SK-N-SH (cell line): ENCODE measurements at regions not wholly inside any gene's neighbourhood (a gene's known extent, or its start where the extent isn't known, plus 50 kb on each side); places are given as distances from the start of the nearest gene placed in this dataset.

Experiments used
- CTCF ChIA-PET: fragments of 300-600, 350-600 bp; formaldehyde crosslinking; extraction: SDS; loops from one replicate; lab custom pipeline; 2021; lab: Yijun Ruan, JAX
- POLR2A ChIA-PET: fragments of 350-600 bp; sonication (Branson Sonifier 250); formaldehyde crosslinking; extraction: SDS; loops from one replicate; lab custom pipeline; 2020; ENCODE audit warnings: antibody characterized with exemption, inconsistent platforms; lab: Yijun Ruan, JAX
- DNase-seq: peaks from one replicate; pipeline ENCODE4 v3.0.0; 2012
- H2AFZ ChIP-seq: fragments of 200-600 bp; sonication (generic); 2 replicates; pipeline ENCODE4 v1.8.1; 2016; ENCODE audit warnings: antibody characterized with exemption, mild to moderate bottlenecking, low read depth
- H3F3A ChIP-seq: fragments of 200-600 bp; sonication (generic); replicated peaks from 2 replicates; pipeline ENCODE3; 2016; ENCODE audit warnings: antibody characterized with exemption, mild to moderate bottlenecking; ENCODE audit not compliant: insufficient read depth
- H3K27ac ChIP-seq, 2 experiments: fragments of 200-500 bp in 1 of 2; fragments of 200-600 bp in 1 of 2; sonication (Bioruptor generic) in 1 of 2; sonication (generic), shearing (Covaris generic) in 1 of 2; 2 replicates each; pipeline versions ENCODE4 v1.5.1 to v1.6.1; 2014 to 2016; ENCODE audit warnings: low read depth in 2 of 2, inconsistent platforms in 1 of 2, low read length in 1 of 2, mild to moderate bottlenecking in 1 of 2, mixed read lengths in 1 of 2
- H3K27me3 ChIP-seq: fragments of 200-600 bp; sonication (generic), shearing (Covaris generic); 2 replicates; pipeline ENCODE4 v1.6.1; 2016; ENCODE audit warnings: mixed run types; ENCODE audit not compliant: insufficient read depth
- H3K36me3 ChIP-seq, 2 experiments: fragments of 200-500 bp in 1 of 2; fragments of 200-600 bp in 1 of 2; sonication (Bioruptor generic) in 1 of 2; sonication (generic) in 1 of 2; replicated peaks in 1 of 2; 2 replicates each; pipeline versions ENCODE3 to v1.5.1; 2014 to 2016; ENCODE audit warnings: low read length in 1 of 2, mild to moderate bottlenecking in 1 of 2; ENCODE audit not compliant: insufficient read depth in 2 of 2, control insufficient read depth in 1 of 2
- H3K4me1 ChIP-seq, 2 experiments: fragments of 200-500 bp in 1 of 2; fragments of 200-600 bp in 1 of 2; sonication (Bioruptor generic) in 1 of 2; sonication (generic), shearing (Covaris generic) in 1 of 2; 2 replicates each; pipeline versions ENCODE4 v1.5.1 to v1.6.1; 2014 to 2016; ENCODE audit warnings: low read depth in 1 of 2, low read length in 1 of 2, mixed run types in 1 of 2; ENCODE audit not compliant: insufficient read depth in 2 of 2, control insufficient read depth in 1 of 2
- H3K4me2 ChIP-seq: fragments of 200-600 bp; sonication (generic), shearing (Covaris generic); 2 replicates; pipeline ENCODE4 v1.6.1; 2017; ENCODE audit warnings: mixed run types
- H3K4me3 ChIP-seq, 2 experiments: fragments of 200-500 bp in 1 of 2; fragments of 200-600 bp in 1 of 2; sonication (Bioruptor generic) in 1 of 2; sonication (generic), shearing (Covaris generic) in 1 of 2; 2 replicates each; pipeline versions ENCODE4 v1.5.1 to v1.8.1; 2014 to 2016; ENCODE audit warnings: low read depth in 2 of 2, inconsistent platforms in 1 of 2, low read length in 1 of 2, mild to moderate bottlenecking in 1 of 2, mixed read lengths in 1 of 2, moderate library complexity in 1 of 2
- H3K79me2 ChIP-seq: fragments of 200-600 bp; sonication (generic); 2 replicates; pipeline ENCODE4 v1.8.1; 2017; ENCODE audit warnings: mild to moderate bottlenecking; ENCODE audit not compliant: insufficient read depth
- H3K9ac ChIP-seq: fragments of 200-600 bp; sonication (generic); 2 replicates; pipeline ENCODE4 v1.6.1; 2017; ENCODE audit warnings: mixed run types
- H3K9me2 ChIP-seq: fragments of 200-600 bp; sonication (generic); 2 replicates; pipeline ENCODE4 v1.6.1; 2017; ENCODE audit warnings: mixed run types
- H3K9me3 ChIP-seq: fragments of 200-600 bp; sonication (generic); 2 replicates; pipeline ENCODE4 v1.6.1; 2017; ENCODE audit warnings: mixed run types, mild to moderate bottlenecking, moderate library complexity
- H4K20me1 ChIP-seq: fragments of 200-600 bp; sonication (generic); 2 replicates; pipeline ENCODE4 v1.6.1; 2017; ENCODE audit warnings: mild to moderate bottlenecking, mixed run types; ENCODE audit not compliant: insufficient read depth
- CTCF ChIP-seq: fragments of 200-600 bp; sonication (generic); IDR thresholded peaks from 2 replicates; pipeline ENCODE4 v1.6.1; 2017; ENCODE audit warnings: antibody characterized with exemption, mild to moderate bottlenecking, moderate library complexity
- ELF1 ChIP-seq: IDR thresholded peaks from 2 replicates; pipeline ENCODE4 v1.4.0; 2012
- EP300 ChIP-seq, 2 experiments: IDR thresholded peaks; 2 replicates each; pipeline versions ENCODE4 v1.4.0 to v1.6.1; 2012; ENCODE audit warnings: borderline replicate concordance in 1 of 2, low read depth in 1 of 2, low read length in 1 of 2
- EZH2phosphoT487 ChIP-seq: fragments of 200-600 bp; sonication (generic); IDR thresholded peaks from 2 replicates; pipeline ENCODE4 v1.6.1; 2017; ENCODE audit warnings: low read depth, mixed run types, mild to moderate bottlenecking, antibody characterized with exemption, moderate library complexity, borderline replicate concordance
- FOSL2 ChIP-seq: IDR thresholded peaks from 2 replicates; pipeline ENCODE4 v1.4.0; 2012; ENCODE audit warnings: low read depth, mild to moderate bottlenecking, moderate library complexity, borderline replicate concordance
- FOXJ3 ChIP-seq: sonication (generic); formaldehyde crosslinking; IDR thresholded peaks from 2 replicates; pipeline ENCODE4 v1.5.1; 2020; ENCODE audit warnings: mild to moderate bottlenecking, missing genetic modification reagents
- GABPA ChIP-seq: IDR thresholded peaks from 2 replicates; pipeline ENCODE4 v1.4.0; 2012; ENCODE audit warnings: low read depth, mild to moderate bottlenecking
- GATA2 ChIP-seq: sonication (generic); formaldehyde crosslinking; IDR thresholded peaks from 2 replicates; pipeline ENCODE4 v1.5.0; 2020; ENCODE audit warnings: mild to moderate bottlenecking, missing genetic modification reagents
- JUND ChIP-seq: IDR thresholded peaks from 2 replicates; pipeline ENCODE4 v1.4.0; 2012
- MEF2A ChIP-seq: IDR thresholded peaks from 2 replicates; pipeline ENCODE4 v1.4.0; 2012; ENCODE audit warnings: low read depth, borderline replicate concordance
- NRF1 ChIP-seq: IDR thresholded peaks from 2 replicates; pipeline ENCODE4 v1.6.1; 2012; ENCODE audit warnings: low read depth, mild to moderate bottlenecking, low read length
- POLR2AphosphoS5 ChIP-seq: IDR thresholded peaks from 2 replicates; pipeline ENCODE4 v1.6.1; 2012; ENCODE audit warnings: low read depth, low read length
- RAD21 ChIP-seq: IDR thresholded peaks from 2 replicates; pipeline ENCODE4 v1.6.1; 2012; ENCODE audit warnings: mild to moderate bottlenecking, low read length
- RCOR1 ChIP-seq: fragments of 150-350 bp; IDR thresholded peaks from 2 replicates; pipeline ENCODE4 v1.6.1; 2017; ENCODE audit warnings: antibody characterized with exemption, low read length
- RXRA ChIP-seq: IDR thresholded peaks from 2 replicates; pipeline ENCODE4 v1.4.0; 2012; ENCODE audit warnings: low read depth, mild to moderate bottlenecking, borderline replicate concordance
- TAF1 ChIP-seq: IDR thresholded peaks from 2 replicates; pipeline ENCODE4 v1.6.1; 2012; ENCODE audit warnings: low read depth, mild to moderate bottlenecking, low read length, moderate library complexity, borderline replicate concordance
- TCF12 ChIP-seq: IDR thresholded peaks from 2 replicates; pipeline ENCODE4 v1.4.0; 2012
- USF1 ChIP-seq: IDR thresholded peaks from 2 replicates; pipeline ENCODE4 v1.4.0; 2012; ENCODE audit warnings: low read depth, borderline replicate concordance
- USF2 ChIP-seq: fragments of 150-350 bp; IDR thresholded peaks from 2 replicates; pipeline ENCODE4 v1.6.1; 2017; ENCODE audit warnings: antibody characterized with exemption, low read length, low read depth, borderline replicate concordance
- WGBS: methylation state at CpG from one replicate; pipeline ENCODE4 v1.1.6; 2017; ENCODE audit warnings: low lambda C conversion rate; 5-methylcytosine and 5-hydroxymethylcytosine counted together
- TF ChIP-seq, protein P1 (sequence below): IDR thresholded peaks from 2 replicates; pipeline ENCODE4 v1.4.0; 2012; ENCODE audit warnings: low read depth, borderline replicate concordance
- TF ChIP-seq, protein P2 (sequence below): IDR thresholded peaks from 2 replicates; pipeline ENCODE4; 2012

GRCh38 chr3:35392187-35392586 is 247.1 kb upstream of the ARPP21 start:
- TF ChIP-seq ELF1: no peak
- no peak for TF ChIP-seq MEF2A
- no peak for TF ChIP-seq POLR2AphosphoS5
- no peak for TF ChIP-seq RCOR1
- no peak for TF ChIP-seq CTCF
- TF ChIP-seq TAF1: no peak
- TF ChIP-seq, protein P1, sequence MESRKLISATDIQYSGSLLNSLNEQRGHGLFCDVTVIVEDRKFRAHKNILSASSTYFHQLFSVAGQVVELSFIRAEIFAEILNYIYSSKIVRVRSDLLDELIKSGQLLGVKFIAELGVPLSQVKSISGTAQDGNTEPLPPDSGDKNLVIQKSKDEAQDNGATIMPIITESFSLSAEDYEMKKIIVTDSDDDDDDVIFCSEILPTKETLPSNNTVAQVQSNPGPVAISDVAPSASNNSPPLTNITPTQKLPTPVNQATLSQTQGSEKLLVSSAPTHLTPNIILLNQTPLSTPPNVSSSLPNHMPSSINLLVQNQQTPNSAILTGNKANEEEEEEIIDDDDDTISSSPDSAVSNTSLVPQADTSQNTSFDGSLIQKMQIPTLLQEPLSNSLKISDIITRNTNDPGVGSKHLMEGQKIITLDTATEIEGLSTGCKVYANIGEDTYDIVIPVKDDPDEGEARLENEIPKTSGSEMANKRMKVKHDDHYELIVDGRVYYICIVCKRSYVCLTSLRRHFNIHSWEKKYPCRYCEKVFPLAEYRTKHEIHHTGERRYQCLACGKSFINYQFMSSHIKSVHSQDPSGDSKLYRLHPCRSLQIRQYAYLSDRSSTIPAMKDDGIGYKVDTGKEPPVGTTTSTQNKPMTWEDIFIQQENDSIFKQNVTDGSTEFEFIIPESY: no peak
- TF ChIP-seq FOSL2: no peak
- TF ChIP-seq RAD21: no peak
- no peak for TF ChIP-seq USF1
- TF ChIP-seq RXRA: no peak
- POLR2A ChIA-PET: no interaction called here
- no peaks in the 10 kb centered on the region for H4K20me1 ChIP-seq
- H3K9me2 ChIP-seq: no peaks in the 10 kb centered on the region
- no peaks in the 10 kb centered on the region for H3K36me3 ChIP-seq
- CTCF ChIA-PET: no interaction called here
- H3K79me2 ChIP-seq: no peaks in the 10 kb centered on the region
- no peak overlapping the region for H3K4me3 ChIP-seq
- H3F3A ChIP-seq: no peaks in the 10 kb centered on the region
- H3K9me3 ChIP-seq: no peaks in the 10 kb centered on the region
- H3K9ac ChIP-seq: no peak overlapping the region
- 4% methylated on average over 3 of the region's 4 CpGs for WGBS
- no peaks in the 10 kb centered on the region for H3K27me3 ChIP-seq
- no peak for DNase-seq
- H2AFZ ChIP-seq: no peak overlapping the region
- no peak overlapping the region for H3K27ac ChIP-seq
- no peak overlapping the region for H3K4me2 ChIP-seq
- peaks cover 0 to 6% of the 10 kb centered on the region in 2 experiments; a peak in 1 of 4 replicates for H3K4me1 ChIP-seq

DNA sequence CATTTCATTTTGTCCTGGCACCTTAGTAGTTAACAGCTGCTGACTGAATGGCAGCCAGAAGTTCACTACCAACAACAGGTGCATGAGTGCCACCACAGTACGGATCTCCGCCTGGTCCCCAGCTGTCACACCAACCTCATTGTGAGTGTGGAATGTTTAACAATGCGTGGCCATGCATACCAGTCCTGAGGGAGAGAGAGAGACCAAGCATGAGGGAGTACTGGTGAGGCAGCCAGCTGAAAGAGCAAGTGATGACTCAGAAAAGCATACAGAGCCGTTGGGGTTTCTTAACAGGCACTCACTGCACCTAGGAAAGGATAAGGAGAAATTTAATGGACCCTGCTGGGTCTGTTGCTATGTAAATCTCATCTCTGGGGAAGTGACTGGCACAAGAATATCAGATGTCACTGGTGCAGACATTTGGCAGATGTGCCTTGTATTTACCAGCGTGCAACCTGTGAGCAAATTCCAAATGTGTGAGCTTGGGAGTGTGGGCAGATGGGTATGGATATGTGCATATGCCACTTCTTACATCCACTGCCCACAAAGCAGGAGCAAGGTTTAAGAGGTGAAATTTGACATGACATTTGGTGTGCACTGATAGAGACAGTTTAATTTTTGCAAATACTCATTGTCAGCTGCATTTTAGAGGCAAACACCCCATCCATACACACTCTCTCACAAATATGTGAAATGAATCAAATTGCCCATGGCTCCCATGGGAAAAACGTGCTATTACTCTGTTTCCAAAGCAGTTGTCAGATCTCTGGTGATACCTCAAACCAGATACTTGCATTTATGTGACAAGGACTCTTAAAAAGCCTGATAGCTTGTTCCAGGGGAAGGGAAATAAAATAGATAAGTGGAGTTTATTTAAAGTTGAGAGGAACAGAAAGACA is 245.2 kb upstream of the ARPP21 start:
- DNase-seq: peak; percentile 17
- H3K4me2 ChIP-seq: no peak overlapping the region
- no peak for TF ChIP-seq EZH2phosphoT487
- TF ChIP-seq USF2: no peak
- no peak for TF ChIP-seq JUND
- TF ChIP-seq NRF1: no peak
- no peak for TF ChIP-seq POLR2AphosphoS5
- no peak for TF ChIP-seq FOSL2
- no peak for TF ChIP-seq RAD21
- TF ChIP-seq GABPA: no peak
- TF ChIP-seq FOXJ3: no peak
- no peak for TF ChIP-seq EP300 (IDR thresholded peaks at IDR 0.05; ENCODE audit: borderline replicate concordance in 1 of 2, low read depth in 1 of 2, low read length in 1 of 2)
- TF ChIP-seq MEF2A: no peak
- TF ChIP-seq GATA2 (CRISPR knock-in tag): no peak; the same call in 1 of the 2 replicates
- TF ChIP-seq, protein P2, sequence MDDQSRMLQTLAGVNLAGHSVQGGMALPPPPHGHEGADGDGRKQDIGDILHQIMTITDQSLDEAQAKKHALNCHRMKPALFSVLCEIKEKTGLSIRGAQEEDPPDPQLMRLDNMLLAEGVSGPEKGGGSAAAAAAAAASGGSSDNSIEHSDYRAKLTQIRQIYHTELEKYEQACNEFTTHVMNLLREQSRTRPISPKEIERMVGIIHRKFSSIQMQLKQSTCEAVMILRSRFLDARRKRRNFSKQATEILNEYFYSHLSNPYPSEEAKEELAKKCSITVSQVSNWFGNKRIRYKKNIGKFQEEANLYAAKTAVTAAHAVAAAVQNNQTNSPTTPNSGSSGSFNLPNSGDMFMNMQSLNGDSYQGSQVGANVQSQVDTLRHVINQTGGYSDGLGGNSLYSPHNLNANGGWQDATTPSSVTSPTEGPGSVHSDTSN: no peak
- no peak for TF ChIP-seq TAF1
- TF ChIP-seq TCF12: no peak

More for the DNA sequence above, 245.2 kb upstream of the ARPP21 start:
- no peak overlapping the region for H3K4me3 ChIP-seq
- CTCF ChIA-PET: interaction anchor here (1.3 kb wide), 1 partner anchor 9 kb away, joined by 6 read pairs; no protein-coding TSS in a partner anchor
- no peaks in the 10 kb centered on the region for H3K9me3 ChIP-seq
- no peaks in the 10 kb centered on the region for H3K27me3 ChIP-seq
- H3K36me3 ChIP-seq: no peaks in the 10 kb centered on the region
- POLR2A ChIA-PET: no interaction called here
- no peak overlapping the region; a peak in 1 of 4 replicates for H3K27ac ChIP-seq
- H3K9me2 ChIP-seq: no peaks in the 10 kb centered on the region
- H3K9ac ChIP-seq: no peak overlapping the region
- H4K20me1 ChIP-seq: no peaks in the 10 kb centered on the region
- no peaks in the 10 kb centered on the region for H3K79me2 ChIP-seq
- H3F3A ChIP-seq: no peaks in the 10 kb centered on the region
- H3K4me1 ChIP-seq: peaks cover 0 to 6% of the 10 kb centered on the region in 2 experiments; a peak in 1 of 4 replicates
- 44% methylated on average over 6 of the region's 6 CpGs for WGBS
- H2AFZ ChIP-seq: no peak overlapping the region
